NCI-H69 (cell line): ENCODE measurements at regions not wholly inside any gene's neighbourhood (a gene's known extent, or its start where the extent isn't known, plus 50 kb on each side); places are given as distances from the start of the nearest gene placed in this dataset.

ENCODE experiments used
- DNase-seq: peaks from one replicate; lab custom pipeline; 2025; lab: John Stamatoyannopoulos, UW

DNA sequence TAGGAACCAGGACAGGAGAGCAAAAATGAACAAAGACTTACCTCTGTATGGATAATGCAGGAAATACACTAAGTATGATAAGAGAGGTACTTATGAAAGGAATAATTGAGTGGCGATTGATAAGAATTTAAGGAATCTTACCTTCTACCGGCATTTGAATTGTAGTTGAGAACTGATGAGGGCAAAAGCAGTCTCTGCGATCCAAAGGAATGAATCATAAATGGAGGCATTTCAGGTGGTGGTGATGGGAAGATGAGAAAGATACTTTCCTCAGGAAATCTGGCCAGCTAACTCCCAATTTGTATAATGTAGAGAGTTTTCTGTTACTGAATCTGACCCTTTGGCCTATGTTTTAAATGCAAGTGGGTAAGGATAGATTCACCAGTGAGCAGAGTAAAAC, 71.9 kb upstream of the C11orf87 start:
- DNase-seq: no peak

DNA sequence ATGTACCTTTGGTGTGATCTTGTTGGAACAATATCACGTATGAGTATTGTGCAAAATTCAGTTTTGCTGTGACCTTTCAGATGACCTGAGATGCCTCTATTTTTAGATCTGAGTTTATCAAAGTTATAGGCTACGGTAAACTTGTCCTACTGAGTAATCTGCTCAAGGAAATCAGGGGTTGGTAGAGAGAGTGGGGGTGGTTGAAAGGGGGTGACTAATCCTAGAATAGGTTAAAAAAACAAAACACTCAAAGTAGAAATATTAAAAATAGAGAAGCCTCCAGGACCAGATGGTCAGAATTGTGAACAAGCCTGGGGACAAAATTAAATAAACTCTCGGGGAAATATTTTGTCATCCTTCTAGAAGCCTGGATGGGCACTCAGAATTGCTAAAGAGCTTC, 59.9 kb upstream of the C11orf87 start:
- no peak for DNase-seq

GRCh38 chr11:109363682-109364081, 58.3 kb upstream of the C11orf87 start:
- no peak for DNase-seq

GRCh38 chr11:109364851-109365250, 57.1 kb upstream of the C11orf87 start:
- no peak for DNase-seq

- DNase-seq: no peak
Observed at GRCh38 chr11:109371444-109372176, 50.4 kb upstream of the C11orf87 start.
